ENCODE measurements at regions not wholly inside any gene's neighbourhood (a gene's known extent, or its start where the extent isn't known, plus 50 kb on each side); places are given as distances from the start of the nearest gene placed in this dataset.

DNA sequence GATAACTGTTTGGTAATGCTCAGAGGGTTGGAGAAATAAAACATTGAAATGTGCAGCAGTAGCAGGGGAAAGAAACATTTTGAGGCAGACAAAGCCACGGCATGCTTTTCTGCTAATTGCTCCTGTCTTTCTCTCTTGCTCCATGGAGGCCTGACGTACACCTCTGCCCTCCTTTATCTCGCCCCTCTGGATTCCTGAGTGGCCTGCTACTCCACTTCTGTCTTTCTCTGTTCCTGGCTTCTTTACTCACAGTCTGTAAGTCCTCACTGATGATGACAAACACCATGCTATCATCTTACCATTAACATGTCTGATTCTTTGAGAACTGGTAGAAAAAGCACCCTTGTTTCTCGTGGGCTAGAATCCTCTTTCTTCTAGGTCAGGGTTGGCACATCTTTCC is 392.9 kb downstream of the MEIS1 start:
- POLR2A ChIA-PET = no interaction called here
- DNase-seq (ENCODE audit: extremely low spot score) = no peak
- TF ChIP-seq ZNF384 (IDR thresholded peaks at IDR 0.05) = no peak
- no peak for TF ChIP-seq CTBP1 (IDR thresholded peaks at IDR 0.05; ENCODE audit: borderline replicate concordance)
- no peak for TF ChIP-seq LEF1 (IDR thresholded peaks at IDR 0.05; ENCODE audit: borderline replicate concordance)
- TF ChIP-seq HDGF (IDR thresholded peaks at IDR 0.05; ENCODE audit: borderline replicate concordance) = no peak
- TF ChIP-seq, protein P1, sequence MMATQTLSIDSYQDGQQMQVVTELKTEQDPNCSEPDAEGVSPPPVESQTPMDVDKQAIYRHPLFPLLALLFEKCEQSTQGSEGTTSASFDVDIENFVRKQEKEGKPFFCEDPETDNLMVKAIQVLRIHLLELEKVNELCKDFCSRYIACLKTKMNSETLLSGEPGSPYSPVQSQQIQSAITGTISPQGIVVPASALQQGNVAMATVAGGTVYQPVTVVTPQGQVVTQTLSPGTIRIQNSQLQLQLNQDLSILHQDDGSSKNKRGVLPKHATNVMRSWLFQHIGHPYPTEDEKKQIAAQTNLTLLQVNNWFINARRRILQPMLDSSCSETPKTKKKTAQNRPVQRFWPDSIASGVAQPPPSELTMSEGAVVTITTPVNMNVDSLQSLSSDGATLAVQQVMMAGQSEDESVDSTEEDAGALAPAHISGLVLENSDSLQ (IDR thresholded peaks at IDR 0.05) = no peak
- no peak for TF ChIP-seq ELF4 (IDR thresholded peaks at IDR 0.05)
- no peak for TF ChIP-seq FOXK2 (IDR thresholded peaks at IDR 0.05)
- no peak for TF ChIP-seq SUZ12 (IDR thresholded peaks at IDR 0.05)
- TF ChIP-seq SP1 (IDR thresholded peaks at IDR 0.05) = no peak
- no peak for TF ChIP-seq BHLHE40 (IDR thresholded peaks at IDR 0.05; ENCODE audit: borderline replicate concordance)
- TF ChIP-seq L3MBTL2 (conservative IDR thresholded peaks at IDR 0.05) = no peak
- no peak for TF ChIP-seq TARDBP (IDR thresholded peaks at IDR 0.05)
- TF ChIP-seq NFRKB (IDR thresholded peaks at IDR 0.05) = no peak
- TF ChIP-seq ARNT (IDR thresholded peaks at IDR 0.05) = no peak
- TF ChIP-seq FOXA1 (IDR thresholded peaks at IDR 0.05) = no peak
- TF ChIP-seq FOXM1 (IDR thresholded peaks at IDR 0.05; ENCODE audit: borderline replicate concordance) = no peak
- CTCF ChIA-PET = no interaction called here

DNA sequence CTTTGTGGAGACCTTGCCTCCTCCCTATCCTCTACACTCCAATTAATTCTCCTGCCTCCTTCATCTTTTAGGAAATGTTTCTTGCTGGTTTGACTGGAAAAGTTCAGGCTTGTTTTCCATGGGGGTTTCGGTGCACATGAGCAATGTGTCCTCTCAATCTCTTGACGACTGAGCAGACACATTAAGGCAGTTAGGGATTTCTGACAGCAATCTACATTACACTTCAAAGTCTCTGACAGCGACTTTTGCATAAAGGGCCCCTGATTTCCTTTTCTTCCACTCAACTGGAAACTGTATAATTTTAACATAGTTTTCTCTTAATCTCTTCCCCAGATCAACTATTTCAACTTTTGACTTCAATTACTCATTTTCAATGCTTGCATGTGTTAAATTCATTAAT is 394.0 kb downstream of the MEIS1 start:
- ChIA-PET CTCF (no interaction called here), POLR2A (no interaction called here)
- no peak for DNase-seq (ENCODE audit: extremely low spot score)
- TF ChIP-seq FOXK2 (IDR thresholded peaks at IDR 0.05) (no peak), ZNF384 (IDR thresholded peaks at IDR 0.05) (no peak), NFRKB (IDR thresholded peaks at IDR 0.05) (no peak), SUZ12 (IDR thresholded peaks at IDR 0.05) (no peak), ARNT (IDR thresholded peaks at IDR 0.05) (no peak), TARDBP (IDR thresholded peaks at IDR 0.05) (no peak), L3MBTL2 (conservative IDR thresholded peaks at IDR 0.05) (no peak), BHLHE40 (IDR thresholded peaks at IDR 0.05; ENCODE audit: borderline replicate concordance) (no peak), FOXA1 (IDR thresholded peaks at IDR 0.05) (no peak), SP1 (IDR thresholded peaks at IDR 0.05) (no peak), CTBP1 (IDR thresholded peaks at IDR 0.05; ENCODE audit: borderline replicate concordance) (no peak), LEF1 (IDR thresholded peaks at IDR 0.05; ENCODE audit: borderline replicate concordance) (no peak), HDGF (IDR thresholded peaks at IDR 0.05; ENCODE audit: borderline replicate concordance) (no peak), ELF4 (IDR thresholded peaks at IDR 0.05) (no peak), FOXM1 (IDR thresholded peaks at IDR 0.05; ENCODE audit: borderline replicate concordance) (no peak)
- TF ChIP-seq, protein P1 (IDR thresholded peaks at IDR 0.05) = no peak

DNA sequence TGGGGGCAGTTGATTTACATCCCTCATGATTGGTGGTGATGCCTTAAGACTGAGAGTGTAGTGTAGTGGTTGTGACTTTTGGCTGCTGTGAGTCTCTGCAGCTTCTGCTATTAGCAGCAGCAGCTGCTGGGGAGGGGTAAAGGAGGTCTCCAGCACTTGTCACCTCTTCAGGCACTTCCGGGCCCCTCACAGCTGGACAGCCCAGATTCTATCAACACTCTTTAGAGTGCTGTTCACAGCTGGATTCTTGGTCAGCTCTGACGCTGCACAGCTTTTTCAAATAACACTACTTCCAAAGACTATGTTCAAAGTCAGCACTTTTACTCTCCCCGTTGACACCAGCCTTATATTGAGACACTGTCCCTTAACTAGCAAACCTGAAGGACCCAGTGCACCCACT is 396.0 kb downstream of the MEIS1 start:
- POLR2A ChIA-PET = no interaction called here
- CTCF ChIA-PET = no interaction called here
- DNase-seq (ENCODE audit: extremely low spot score) = no peak
- TF ChIP-seq ELF4 (IDR thresholded peaks at IDR 0.05) = no peak
- no peak for TF ChIP-seq SUZ12 (IDR thresholded peaks at IDR 0.05)
- no peak for TF ChIP-seq FOXA1 (IDR thresholded peaks at IDR 0.05)

DNA sequence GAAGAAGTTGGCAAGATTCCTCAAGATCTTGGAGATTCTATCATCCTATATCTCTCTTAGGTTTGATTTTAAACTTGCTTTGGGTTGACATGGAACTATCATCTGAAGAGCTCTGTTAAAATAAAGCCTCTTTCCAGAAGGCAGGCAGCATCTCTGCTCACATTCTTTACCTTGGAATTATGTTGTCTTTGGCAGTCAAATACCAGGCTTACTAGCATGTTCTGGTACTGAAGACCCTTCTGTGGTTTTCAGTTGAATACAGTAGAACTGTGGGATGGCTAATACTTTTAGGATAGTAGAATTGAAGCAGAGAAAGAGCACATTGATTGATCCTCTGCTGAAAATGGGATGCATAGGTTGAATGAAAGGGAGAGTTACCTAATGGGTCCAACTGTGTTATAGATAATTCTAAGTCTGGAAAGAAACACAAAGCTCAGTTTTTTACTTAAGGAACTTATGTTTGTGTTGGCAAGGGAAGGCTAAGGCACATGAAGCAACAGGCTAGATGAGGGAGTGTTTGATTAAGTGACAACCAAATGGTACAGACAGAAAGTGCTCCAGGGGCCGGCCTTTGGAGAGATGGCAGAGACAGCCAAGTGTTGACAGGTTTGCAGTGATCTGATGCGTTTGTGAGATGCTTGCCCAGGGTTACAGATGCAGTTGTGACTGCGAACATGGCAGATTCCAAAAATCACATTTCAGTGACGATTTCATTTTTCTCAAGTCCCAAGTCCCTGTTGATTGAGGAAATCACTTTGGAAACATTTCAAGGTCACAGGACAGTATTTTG is 397.9 kb downstream of the MEIS1 start:
- POLR2A ChIA-PET = no interaction called here
- DNase-seq (ENCODE audit: extremely low spot score) = no peak
- CTCF ChIA-PET = no interaction called here
- TF ChIP-seq BHLHE40 (IDR thresholded peaks at IDR 0.05; ENCODE audit: borderline replicate concordance) = no peak
- TF ChIP-seq ELF4 (IDR thresholded peaks at IDR 0.05) = no peak
- TF ChIP-seq SUZ12 (IDR thresholded peaks at IDR 0.05) = no peak
- TF ChIP-seq FOXA1 (IDR thresholded peaks at IDR 0.05) = no peak
- no peak for TF ChIP-seq ARNT (IDR thresholded peaks at IDR 0.05)
- TF ChIP-seq ZNF384 (IDR thresholded peaks at IDR 0.05) = no peak
- no peak for TF ChIP-seq L3MBTL2 (conservative IDR thresholded peaks at IDR 0.05)
- no peak for TF ChIP-seq HDGF (IDR thresholded peaks at IDR 0.05; ENCODE audit: borderline replicate concordance)
- TF ChIP-seq FOXM1 (IDR thresholded peaks at IDR 0.05; ENCODE audit: borderline replicate concordance) = no peak
- TF ChIP-seq FOXK2 (IDR thresholded peaks at IDR 0.05) = no peak
- no peak for TF ChIP-seq CTBP1 (IDR thresholded peaks at IDR 0.05; ENCODE audit: borderline replicate concordance)
- no peak for TF ChIP-seq NFRKB (IDR thresholded peaks at IDR 0.05)
- no peak for TF ChIP-seq TARDBP (IDR thresholded peaks at IDR 0.05)
- TF ChIP-seq LEF1 (IDR thresholded peaks at IDR 0.05; ENCODE audit: borderline replicate concordance) = no peak
- TF ChIP-seq, protein P1 (IDR thresholded peaks at IDR 0.05) = no peak
- no peak for TF ChIP-seq SP1 (IDR thresholded peaks at IDR 0.05)

DNA sequence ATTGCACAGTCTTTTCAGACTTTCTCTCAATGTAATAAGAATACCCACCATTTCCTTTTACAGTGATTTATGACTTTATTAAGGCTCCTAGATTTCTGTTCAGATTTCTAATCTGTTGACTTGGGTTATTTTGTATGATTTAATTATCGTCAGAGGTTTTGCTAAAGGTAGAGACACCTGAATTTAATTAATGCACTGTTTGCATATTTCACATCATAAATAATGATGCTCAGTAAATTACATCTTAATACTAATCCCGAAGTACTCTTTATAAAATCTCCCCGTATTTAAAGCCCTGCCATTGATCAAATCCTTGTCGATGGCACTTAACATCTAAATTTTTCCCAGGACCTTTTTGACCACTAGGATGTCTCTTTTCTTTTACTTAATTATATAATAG is 399.9 kb downstream of the MEIS1 start:
- CTCF ChIA-PET = no interaction called here
- POLR2A ChIA-PET = no interaction called here
- no peak for DNase-seq (ENCODE audit: extremely low spot score)
- TF ChIP-seq SUZ12 (IDR thresholded peaks at IDR 0.05) = no peak
- TF ChIP-seq FOXA1 (IDR thresholded peaks at IDR 0.05) = no peak
- TF ChIP-seq ARNT (IDR thresholded peaks at IDR 0.05) = no peak
- TF ChIP-seq FOXK2 (IDR thresholded peaks at IDR 0.05) = no peak
- no peak for TF ChIP-seq ZNF384 (IDR thresholded peaks at IDR 0.05)
- TF ChIP-seq, protein P1 (IDR thresholded peaks at IDR 0.05) = no peak
- no peak for TF ChIP-seq CTBP1 (IDR thresholded peaks at IDR 0.05; ENCODE audit: borderline replicate concordance)

Measured in HEK293T (cell line).